HEK293T (cell line): ENCODE measurements at regions not wholly inside any gene's neighbourhood (a gene's known extent, or its start where the extent isn't known, plus 50 kb on each side); places are given as distances from the start of the nearest gene placed in this dataset.
A peak's percentile ranks its signal among the peaks of the same experiment; 100 is the strongest.

ENCODE experiments used
- CTCF ChIA-PET: fragments of 350-600 bp; formaldehyde crosslinking; extraction: SDS; loops from one replicate; lab custom pipeline; 2021; ENCODE audit warnings: antibody characterized with exemption, inconsistent platforms; lab: Yijun Ruan, JAX
- POLR2A ChIA-PET: fragments of 350-600 bp; formaldehyde crosslinking; extraction: SDS; loops from one replicate; lab custom pipeline; 2020; ENCODE audit warnings: antibody characterized with exemption, inconsistent platforms; lab: Yijun Ruan, JAX
- DNase-seq: peaks from one replicate; pipeline ENCODE4 v3.0.0; 2012; ENCODE audit warnings: mixed read lengths; ENCODE audit errors: extremely low spot score
- ARNT ChIP-seq: fragments of 450-650 bp; IDR thresholded peaks from 2 replicates; pipeline ENCODE4 v1.6.1; 2017; ENCODE audit warnings: mild to moderate bottlenecking
- BHLHE40 ChIP-seq: fragments of 450-650 bp; IDR thresholded peaks from 2 replicates; pipeline ENCODE4 v1.6.1; 2016; ENCODE audit warnings: mild to moderate bottlenecking, moderate library complexity, borderline replicate concordance
- CTBP1 ChIP-seq: fragments of 450-650 bp; IDR thresholded peaks from 2 replicates; pipeline ENCODE4 v1.6.1; 2016; ENCODE audit warnings: borderline replicate concordance
- ELF4 ChIP-seq: fragments of 450-650 bp; IDR thresholded peaks from 2 replicates; pipeline ENCODE4 v1.6.1; 2017; ENCODE audit warnings: antibody characterized with exemption
- FOXA1 ChIP-seq: fragments of 450-650 bp; IDR thresholded peaks from 2 replicates; pipeline ENCODE4 v1.6.1; 2016; ENCODE audit warnings: mild to moderate bottlenecking
- FOXK2 ChIP-seq: fragments of 450-650 bp; IDR thresholded peaks from 2 replicates; pipeline ENCODE4 v1.6.1; 2016; ENCODE audit warnings: mild to moderate bottlenecking
- FOXM1 ChIP-seq: fragments of 450-650 bp; IDR thresholded peaks from 2 replicates; pipeline ENCODE4 v1.6.1; 2017; ENCODE audit warnings: mild to moderate bottlenecking, borderline replicate concordance
- HDGF ChIP-seq: fragments of 450-650 bp; IDR thresholded peaks from 2 replicates; pipeline ENCODE4 v1.6.1; 2017; ENCODE audit warnings: antibody characterized with exemption, borderline replicate concordance
- L3MBTL2 ChIP-seq: fragments of 450-650 bp; conservative IDR thresholded peaks from 2 replicates; pipeline ENCODE4 v1.6.1; 2016; ENCODE audit warnings: mild to moderate bottlenecking
- LEF1 ChIP-seq: fragments of 450-650 bp; IDR thresholded peaks from 2 replicates; pipeline ENCODE4 v1.6.1; 2017; ENCODE audit warnings: mild to moderate bottlenecking, borderline replicate concordance
- NFRKB ChIP-seq: fragments of 450-650 bp; IDR thresholded peaks from 2 replicates; pipeline ENCODE4 v1.6.1; 2016; ENCODE audit warnings: mild to moderate bottlenecking, moderate library complexity
- PKNOX1 ChIP-seq: fragments of 450-650 bp; IDR thresholded peaks from 2 replicates; pipeline ENCODE4 v1.6.1; 2016
- SP1 ChIP-seq: fragments of 450-650 bp; IDR thresholded peaks from 2 replicates; pipeline ENCODE4 v1.6.1; 2017
- SUZ12 ChIP-seq: fragments of 450-650 bp; IDR thresholded peaks from 2 replicates; pipeline ENCODE4 v1.6.1; 2016; ENCODE audit warnings: mild to moderate bottlenecking
- TARDBP ChIP-seq: fragments of 450-650 bp; IDR thresholded peaks from 2 replicates; pipeline ENCODE4 v1.6.1; 2016
- ZNF384 ChIP-seq: fragments of 450-650 bp; IDR thresholded peaks from 2 replicates; pipeline ENCODE4 v1.6.1; 2016

- no peak for DNase-seq
- ChIA-PET POLR2A (no interaction called here), CTCF (no interaction called here)
- TF ChIP-seq L3MBTL2 (no peak), TARDBP (no peak), ARNT (no peak), CTBP1 (no peak), FOXK2 (no peak), ELF4 (no peak), HDGF (no peak), NFRKB (no peak), LEF1 (no peak), PKNOX1 (no peak), FOXM1 (no peak), SUZ12 (no peak), ZNF384 (no peak), FOXA1 (no peak), SP1 (no peak), BHLHE40 (no peak)
These were observed 55.7 kb upstream of the RNPC3 start for GRCh38 chr1:103469801-103470200.

- CTCF ChIA-PET = no interaction called here
- DNase-seq = no peak
- POLR2A ChIA-PET = no interaction called here
- TF ChIP-seq ARNT (no peak), TARDBP (no peak), SP1 (no peak), ZNF384 (no peak), CTBP1 (no peak), BHLHE40 (no peak), PKNOX1 (no peak), HDGF (no peak)
These were observed 58.4 kb upstream of the RNPC3 start for GRCh38 chr1:103467100-103467499.

GRCh38 chr1:103461161-103462105 is 64.1 kb upstream of the RNPC3 start:
- ChIA-PET CTCF (interaction anchor here (0.6 to 1.9 kb wide), 7 partner anchors 355 to 1282 kb away, joined by 3 to 15 read pairs (median 3); no protein-coding TSS in a partner anchor), POLR2A (no interaction called here)
- TF ChIP-seq PKNOX1 (no peak), NFRKB (no peak), ARNT (no peak), FOXK2 (no peak), HDGF (no peak), TARDBP (no peak), ELF4 (no peak), SP1 (no peak), FOXM1 (no peak), FOXA1 (no peak), LEF1 (no peak)
- peak; percentile 14 for DNase-seq

- CTCF ChIA-PET = interaction anchor here (0.6 to 1.9 kb wide), 6 partner anchors 354 to 1281 kb away, joined by 3 to 15 read pairs (median 3); no protein-coding TSS in a partner anchor
- no peak for DNase-seq
- POLR2A ChIA-PET = no interaction called here
- TF ChIP-seq FOXM1 (no peak), SUZ12 (no peak), FOXA1 (no peak), ZNF384 (no peak), SP1 (no peak), L3MBTL2 (no peak), FOXK2 (no peak), BHLHE40 (no peak), LEF1 (no peak), CTBP1 (no peak), ARNT (no peak), NFRKB (no peak), PKNOX1 (no peak), TARDBP (no peak), ELF4 (no peak), HDGF (no peak)
These were observed 65.0 kb upstream of the RNPC3 start for GRCh38 chr1:103460511-103460910.

GRCh38 chr1:103459346-103459745 is 66.2 kb upstream of the RNPC3 start:
- no peak for DNase-seq
- TF ChIP-seq PKNOX1 (no peak), FOXA1 (no peak), SP1 (no peak), BHLHE40 (no peak), HDGF (no peak), CTBP1 (no peak), FOXM1 (no peak), ELF4 (no peak), ZNF384 (no peak), TARDBP (no peak)
- ChIA-PET CTCF (no interaction called here), POLR2A (no interaction called here)
